Neural cell (in vitro differentiated cells): ENCODE measurements at regions not wholly inside any gene's neighbourhood (a gene's known extent, or its start where the extent isn't known, plus 50 kb on each side); places are given as distances from the start of the nearest gene placed in this dataset.

Experiments
- EZH2 ChIP-seq: fragments of 200-600, 300-800 bp; shearing (Covaris generic), sonication (generic); IDR thresholded peaks from 2 replicates; pipeline ENCODE4 v1.6.1; 2014; ENCODE audit warnings: antibody characterized with exemption, low read length, borderline replicate concordance, mild to moderate bottlenecking; ENCODE audit not compliant: insufficient read depth, poor library complexity, severe bottlenecking
- POLR2AphosphoS5 ChIP-seq: IDR thresholded peaks from 2 replicates; pipeline ENCODE4 v1.6.1; 2012
- SMC3 ChIP-seq: fragments of 450-650 bp; conservative IDR thresholded peaks from 2 replicates; pipeline ENCODE4 v1.6.1; 2014; ENCODE audit warnings: antibody characterized with exemption, mild to moderate bottlenecking, moderate library complexity; ENCODE audit not compliant: poor library complexity
- TF ChIP-seq, protein P1 (sequence below): fragments of 450-650 bp; IDR thresholded peaks from 2 replicates; pipeline ENCODE4 v1.5.1; 2014; ENCODE audit warnings: antibody characterized with exemption, mild to moderate bottlenecking, moderate library complexity; ENCODE audit not compliant: poor library complexity, severe bottlenecking

DNA sequence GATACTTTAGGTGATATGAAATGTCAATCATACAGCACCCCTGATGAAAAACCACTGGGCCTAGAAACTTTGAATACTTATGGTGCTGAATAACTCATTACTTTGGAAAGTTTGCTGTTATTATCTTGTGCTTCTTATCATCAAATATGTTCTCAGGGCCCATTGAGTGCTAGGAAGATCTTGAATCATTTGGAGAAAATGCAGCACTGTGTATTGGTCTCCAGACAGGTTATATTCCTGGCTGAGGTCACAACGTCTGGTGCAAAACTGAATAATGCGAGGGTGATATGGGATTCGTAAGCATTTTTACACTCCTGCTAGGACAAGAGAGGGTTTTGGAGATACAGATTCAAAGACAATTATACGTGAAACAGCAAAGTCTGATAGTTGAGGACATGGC is 249.4 kb upstream of the TNC start:
- TF ChIP-seq EZH2: no peak
- no peak for TF ChIP-seq SMC3
- TF ChIP-seq, protein P1, sequence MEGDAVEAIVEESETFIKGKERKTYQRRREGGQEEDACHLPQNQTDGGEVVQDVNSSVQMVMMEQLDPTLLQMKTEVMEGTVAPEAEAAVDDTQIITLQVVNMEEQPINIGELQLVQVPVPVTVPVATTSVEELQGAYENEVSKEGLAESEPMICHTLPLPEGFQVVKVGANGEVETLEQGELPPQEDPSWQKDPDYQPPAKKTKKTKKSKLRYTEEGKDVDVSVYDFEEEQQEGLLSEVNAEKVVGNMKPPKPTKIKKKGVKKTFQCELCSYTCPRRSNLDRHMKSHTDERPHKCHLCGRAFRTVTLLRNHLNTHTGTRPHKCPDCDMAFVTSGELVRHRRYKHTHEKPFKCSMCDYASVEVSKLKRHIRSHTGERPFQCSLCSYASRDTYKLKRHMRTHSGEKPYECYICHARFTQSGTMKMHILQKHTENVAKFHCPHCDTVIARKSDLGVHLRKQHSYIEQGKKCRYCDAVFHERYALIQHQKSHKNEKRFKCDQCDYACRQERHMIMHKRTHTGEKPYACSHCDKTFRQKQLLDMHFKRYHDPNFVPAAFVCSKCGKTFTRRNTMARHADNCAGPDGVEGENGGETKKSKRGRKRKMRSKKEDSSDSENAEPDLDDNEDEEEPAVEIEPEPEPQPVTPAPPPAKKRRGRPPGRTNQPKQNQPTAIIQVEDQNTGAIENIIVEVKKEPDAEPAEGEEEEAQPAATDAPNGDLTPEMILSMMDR: no peak
- no peak for TF ChIP-seq POLR2AphosphoS5
